ENCODE measurements at regions not wholly inside any gene's neighbourhood (a gene's known extent, or its start where the extent isn't known, plus 50 kb on each side); places are given as distances from the start of the nearest gene placed in this dataset.

DNA sequence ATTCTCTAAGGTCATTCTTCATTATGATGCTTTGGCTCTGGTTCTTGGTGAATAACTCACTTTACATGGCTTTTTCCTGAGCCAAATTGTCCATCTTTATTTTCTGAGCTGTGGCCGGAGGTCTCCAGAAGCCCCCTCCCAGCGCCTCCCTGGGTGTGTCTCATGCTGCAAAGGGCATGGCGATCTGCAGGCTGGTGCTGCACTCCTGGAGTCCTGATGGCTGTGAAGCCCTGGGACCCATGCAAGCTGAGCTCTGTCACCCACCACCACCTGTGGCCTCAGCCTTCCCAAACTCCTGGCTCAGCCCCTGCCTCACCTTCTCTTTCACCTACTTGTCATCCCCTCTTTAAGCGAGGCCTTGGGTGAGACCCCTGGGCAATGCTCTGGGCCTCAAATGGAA is 96.9 kb downstream of the CEBPB start:
- TF ChIP-seq, protein P1, sequence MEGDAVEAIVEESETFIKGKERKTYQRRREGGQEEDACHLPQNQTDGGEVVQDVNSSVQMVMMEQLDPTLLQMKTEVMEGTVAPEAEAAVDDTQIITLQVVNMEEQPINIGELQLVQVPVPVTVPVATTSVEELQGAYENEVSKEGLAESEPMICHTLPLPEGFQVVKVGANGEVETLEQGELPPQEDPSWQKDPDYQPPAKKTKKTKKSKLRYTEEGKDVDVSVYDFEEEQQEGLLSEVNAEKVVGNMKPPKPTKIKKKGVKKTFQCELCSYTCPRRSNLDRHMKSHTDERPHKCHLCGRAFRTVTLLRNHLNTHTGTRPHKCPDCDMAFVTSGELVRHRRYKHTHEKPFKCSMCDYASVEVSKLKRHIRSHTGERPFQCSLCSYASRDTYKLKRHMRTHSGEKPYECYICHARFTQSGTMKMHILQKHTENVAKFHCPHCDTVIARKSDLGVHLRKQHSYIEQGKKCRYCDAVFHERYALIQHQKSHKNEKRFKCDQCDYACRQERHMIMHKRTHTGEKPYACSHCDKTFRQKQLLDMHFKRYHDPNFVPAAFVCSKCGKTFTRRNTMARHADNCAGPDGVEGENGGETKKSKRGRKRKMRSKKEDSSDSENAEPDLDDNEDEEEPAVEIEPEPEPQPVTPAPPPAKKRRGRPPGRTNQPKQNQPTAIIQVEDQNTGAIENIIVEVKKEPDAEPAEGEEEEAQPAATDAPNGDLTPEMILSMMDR (IDR thresholded peaks at IDR 0.05; ENCODE audit: low read depth, low read length) = no peak
- no peak for TF ChIP-seq POLR2A (IDR thresholded peaks at IDR 0.05; ENCODE audit: extremely low read depth, insufficient read length)
- TF ChIP-seq, protein P2, sequence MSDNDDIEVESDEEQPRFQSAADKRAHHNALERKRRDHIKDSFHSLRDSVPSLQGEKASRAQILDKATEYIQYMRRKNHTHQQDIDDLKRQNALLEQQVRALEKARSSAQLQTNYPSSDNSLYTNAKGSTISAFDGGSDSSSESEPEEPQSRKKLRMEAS (IDR thresholded peaks at IDR 0.05; ENCODE audit: low read depth, low read length) = no peak
- no peak for TF ChIP-seq MYC (IDR thresholded peaks at IDR 0.05; ENCODE audit: low read depth, low read length)
- no peak overlapping the region for H3K4me3 ChIP-seq (ENCODE audit: low read depth, low read length)
- DNase-seq (ENCODE audit: low read depth) = no peak

DNA sequence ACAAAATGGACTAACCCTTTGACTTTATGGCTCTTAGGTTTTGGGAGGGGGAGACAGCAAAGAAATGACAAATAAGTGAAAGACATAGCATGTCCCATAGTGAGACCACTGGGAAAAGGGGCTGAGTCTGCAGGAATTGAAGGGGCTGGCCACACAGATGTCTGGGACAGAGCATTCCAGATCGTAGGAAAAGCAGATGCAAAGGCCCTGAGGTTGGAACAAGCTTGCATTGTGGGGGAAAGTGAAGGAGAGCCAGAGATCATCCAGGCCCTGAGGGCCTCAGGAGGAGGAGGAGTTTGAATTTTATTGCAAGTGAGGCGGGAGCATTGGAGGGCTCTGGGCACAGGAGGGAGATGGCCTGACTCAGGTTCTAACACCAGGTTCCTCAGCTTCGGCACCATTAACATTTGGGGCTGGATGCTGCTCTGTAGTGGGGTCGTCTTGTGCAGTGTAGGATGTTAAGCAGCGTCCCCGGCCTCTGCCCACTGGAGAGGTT is 97.5 kb downstream of the CEBPB start:
- DNase-seq (ENCODE audit: low read depth) = no peak
- no peak for TF ChIP-seq POLR2A (IDR thresholded peaks at IDR 0.05; ENCODE audit: extremely low read depth, insufficient read length)
- no peak for TF ChIP-seq MYC (IDR thresholded peaks at IDR 0.05; ENCODE audit: low read depth, low read length)
- TF ChIP-seq, protein P2 (IDR thresholded peaks at IDR 0.05; ENCODE audit: low read depth, low read length) = no peak
- TF ChIP-seq, protein P1 (IDR thresholded peaks at IDR 0.05; ENCODE audit: low read depth, low read length) = no peak

DNA sequence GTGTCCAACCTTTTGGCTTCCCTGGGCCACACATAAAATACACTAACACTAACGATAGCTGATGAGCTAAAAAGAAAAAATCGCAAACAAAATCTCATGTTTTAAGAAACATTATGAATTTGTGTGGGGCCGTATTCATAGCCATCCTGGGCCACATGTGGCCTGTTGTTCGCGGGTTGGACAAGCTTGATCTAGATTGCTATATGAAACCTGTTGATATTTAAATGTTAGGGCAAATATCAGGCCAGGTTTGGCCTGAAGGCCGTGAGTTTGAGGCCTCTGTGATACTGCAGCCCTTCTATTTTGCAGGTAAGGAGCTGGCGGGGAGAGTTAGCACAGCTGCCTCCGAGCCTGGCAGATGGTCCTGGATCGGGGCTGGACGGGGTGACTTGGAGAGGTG is 99.0 kb downstream of the CEBPB start:
- TF ChIP-seq, protein P2 (IDR thresholded peaks at IDR 0.05; ENCODE audit: low read depth, low read length) = no peak
- TF ChIP-seq MYC (IDR thresholded peaks at IDR 0.05; ENCODE audit: low read depth, low read length) (no peak), POLR2A (IDR thresholded peaks at IDR 0.05; ENCODE audit: extremely low read depth, insufficient read length) (no peak)
- TF ChIP-seq, protein P1 (IDR thresholded peaks at IDR 0.05; ENCODE audit: low read depth, low read length) = no peak
- H3K4me3 ChIP-seq (ENCODE audit: low read depth, low read length) = no peak overlapping the region
- no peak for DNase-seq (ENCODE audit: low read depth)

More for the DNA sequence above, 97.5 kb downstream of the CEBPB start:
- H3K4me3 ChIP-seq (ENCODE audit: low read depth, low read length) = no peak overlapping the region

DNA sequence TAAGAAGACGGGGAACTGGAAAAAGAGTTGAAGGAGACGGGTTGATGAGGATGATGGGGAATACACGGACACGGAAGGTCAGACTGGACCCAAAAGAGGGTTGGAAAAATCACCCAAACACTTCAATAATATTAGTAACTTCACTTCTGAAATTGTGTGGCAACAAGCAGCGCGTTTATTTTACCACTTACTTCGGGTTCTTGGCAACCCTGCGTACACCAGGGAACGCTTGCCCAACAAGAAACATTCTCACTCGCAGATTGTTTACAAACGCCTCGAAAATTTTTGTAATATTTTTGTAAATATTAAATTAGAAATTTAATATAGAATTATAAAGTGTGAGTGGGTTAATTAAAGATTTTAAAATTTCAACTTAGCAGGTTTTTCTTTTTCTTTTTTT is 99.5 kb downstream of the CEBPB start:
- H3K4me3 ChIP-seq (ENCODE audit: low read depth, low read length) = no peak overlapping the region
- no peak for DNase-seq (ENCODE audit: low read depth)
- no peak for TF ChIP-seq POLR2A (IDR thresholded peaks at IDR 0.05; ENCODE audit: extremely low read depth, insufficient read length)
- TF ChIP-seq, protein P1 (IDR thresholded peaks at IDR 0.05; ENCODE audit: low read depth, low read length) = no peak
- TF ChIP-seq, protein P2 (IDR thresholded peaks at IDR 0.05; ENCODE audit: low read depth, low read length) = no peak

DNA sequence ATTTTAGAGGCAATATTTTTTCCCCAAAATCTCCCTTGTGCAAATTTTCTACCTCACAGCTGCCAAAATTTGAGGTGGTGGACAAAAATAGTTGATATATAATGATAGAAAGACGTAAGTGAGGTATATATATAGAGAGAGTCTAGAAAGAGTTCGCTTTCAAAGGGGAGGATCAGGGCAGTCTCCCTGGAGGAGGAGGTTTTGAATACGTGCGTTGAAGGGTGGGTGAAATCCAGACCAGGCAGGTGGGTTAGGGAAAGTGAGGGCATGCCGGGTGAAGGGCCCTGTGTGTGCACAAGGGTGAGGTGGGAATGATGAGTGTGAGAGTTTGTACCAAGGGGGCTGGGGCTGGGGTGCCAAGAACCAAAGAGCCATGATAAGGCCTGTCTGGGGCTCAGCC is 100.2 kb downstream of the CEBPB start:
- H3K4me3 ChIP-seq (ENCODE audit: low read depth, low read length) = no peak overlapping the region
- DNase-seq (ENCODE audit: low read depth) = no peak
- no peak for TF ChIP-seq MYC (IDR thresholded peaks at IDR 0.05; ENCODE audit: low read depth, low read length)
- no peak for TF ChIP-seq POLR2A (IDR thresholded peaks at IDR 0.05; ENCODE audit: extremely low read depth, insufficient read length)
- TF ChIP-seq, protein P2 (IDR thresholded peaks at IDR 0.05; ENCODE audit: low read depth, low read length) = no peak
- TF ChIP-seq, protein P1 (IDR thresholded peaks at IDR 0.05; ENCODE audit: low read depth, low read length) = no peak

All from NB4 (cell line).